IPS-18a (cell line): ENCODE measurements at regions not wholly inside any gene's neighbourhood (a gene's known extent, or its start where the extent isn't known, plus 50 kb on each side); places are given as distances from the start of the nearest gene placed in this dataset.

Experiments used
- H3K27ac ChIP-seq: one replicate; pipeline ENCODE4 v1.5.1; 2013; ENCODE audit warnings: low read length
- H3K27me3 ChIP-seq: one replicate; pipeline ENCODE4 v1.6.1; 2013; ENCODE audit warnings: mild to moderate bottlenecking, low read length; ENCODE audit not compliant: control insufficient read depth, insufficient read depth
- H3K36me3 ChIP-seq: one replicate; pipeline ENCODE4 v1.6.1; 2013; ENCODE audit warnings: low read depth, low read length; ENCODE audit not compliant: control insufficient read depth
- H3K4me1 ChIP-seq: one replicate; pipeline ENCODE4 v1.6.1; 2013; ENCODE audit warnings: low read depth, low read length; ENCODE audit not compliant: control insufficient read depth
- H3K4me3 ChIP-seq: one replicate; pipeline ENCODE4 v1.5.1; 2013; ENCODE audit warnings: low read length
- H3K9ac ChIP-seq: one replicate; pipeline ENCODE4 v1.6.1; 2013; ENCODE audit warnings: mild to moderate bottlenecking, low read length, moderate library complexity
- H3K9me3 ChIP-seq: one replicate; pipeline ENCODE4 v1.6.1; 2013; ENCODE audit warnings: low read depth, low read length; ENCODE audit not compliant: control insufficient read depth

- H3K4me3 ChIP-seq: no peak overlapping the region
- H3K27me3 ChIP-seq: no peaks in the 10 kb centered on the region
- H3K9me3 ChIP-seq: no peaks in the 10 kb centered on the region
- H3K9ac ChIP-seq: no peak overlapping the region
- no peaks in the 10 kb centered on the region for H3K4me1 ChIP-seq
- no peak overlapping the region for H3K27ac ChIP-seq
- no peaks in the 10 kb centered on the region for H3K36me3 ChIP-seq
Measured at GRCh38 chr18:39366656-39367055, 1801.1 kb upstream of the CELF4 start.

- Histone ChIP-seq H3K9me3 (no peaks in the 10 kb centered on the region), H3K4me1 (no peaks in the 10 kb centered on the region), H3K27ac (no peak overlapping the region), H3K27me3 (no peaks in the 10 kb centered on the region), H3K4me3 (no peak overlapping the region), H3K9ac (no peak overlapping the region), H3K36me3 (no peaks in the 10 kb centered on the region)
Measured at GRCh38 chr18:39365836-39366485, 1800.4 kb upstream of the CELF4 start.

GRCh38 chr18:39360072-39360471 is 1794.5 kb upstream of the CELF4 start:
- H3K36me3 ChIP-seq: no peaks in the 10 kb centered on the region
- H3K27me3 ChIP-seq: no peaks in the 10 kb centered on the region
- no peak overlapping the region for H3K9ac ChIP-seq
- no peaks in the 10 kb centered on the region for H3K9me3 ChIP-seq
- H3K4me1 ChIP-seq: peaks cover 12% of the 10 kb centered on the region
- no peak overlapping the region for H3K4me3 ChIP-seq
- H3K27ac ChIP-seq: no peak overlapping the region

GRCh38 chr18:39359636-39360035 is 1794.0 kb upstream of the CELF4 start:
- no peak overlapping the region for H3K27ac ChIP-seq
- H3K4me1 ChIP-seq: peaks cover 12% of the 10 kb centered on the region
- no peaks in the 10 kb centered on the region for H3K36me3 ChIP-seq
- no peak overlapping the region for H3K4me3 ChIP-seq
- H3K9me3 ChIP-seq: no peaks in the 10 kb centered on the region
- no peaks in the 10 kb centered on the region for H3K27me3 ChIP-seq
- H3K9ac ChIP-seq: no peak overlapping the region

GRCh38 chr18:39350945-39351344 is 1785.3 kb upstream of the CELF4 start:
- Histone ChIP-seq H3K4me3 (no peak overlapping the region), H3K9me3 (no peaks in the 10 kb centered on the region), H3K9ac (no peak overlapping the region), H3K4me1 (no peaks in the 10 kb centered on the region), H3K27ac (no peak overlapping the region), H3K36me3 (no peaks in the 10 kb centered on the region), H3K27me3 (no peaks in the 10 kb centered on the region)

- Histone ChIP-seq H3K4me1 (no peaks in the 10 kb centered on the region), H3K36me3 (no peaks in the 10 kb centered on the region), H3K9me3 (no peaks in the 10 kb centered on the region), H3K27ac (no peak overlapping the region), H3K4me3 (no peak overlapping the region), H3K27me3 (no peaks in the 10 kb centered on the region), H3K9ac (no peak overlapping the region)
Measured at GRCh38 chr18:39349801-39350200, 1784.2 kb upstream of the CELF4 start.

GRCh38 chr18:39348757-39349156 is 1783.2 kb upstream of the CELF4 start:
- Histone ChIP-seq H3K36me3 (no peaks in the 10 kb centered on the region), H3K4me3 (no peak overlapping the region), H3K9me3 (no peaks in the 10 kb centered on the region), H3K27me3 (no peaks in the 10 kb centered on the region), H3K27ac (no peak overlapping the region), H3K9ac (no peak overlapping the region), H3K4me1 (no peaks in the 10 kb centered on the region)

- H3K4me1 ChIP-seq: no peaks in the 10 kb centered on the region
- no peak overlapping the region for H3K4me3 ChIP-seq
- H3K9ac ChIP-seq: no peak overlapping the region
- no peak overlapping the region for H3K27ac ChIP-seq
- no peaks in the 10 kb centered on the region for H3K27me3 ChIP-seq
- no peaks in the 10 kb centered on the region for H3K9me3 ChIP-seq
- H3K36me3 ChIP-seq: no peaks in the 10 kb centered on the region
Measured at GRCh38 chr18:39347701-39348100, 1782.1 kb upstream of the CELF4 start.

GRCh38 chr18:39346916-39347315 is 1781.3 kb upstream of the CELF4 start:
- Histone ChIP-seq H3K36me3 (no peaks in the 10 kb centered on the region), H3K27ac (no peak overlapping the region), H3K4me3 (no peak overlapping the region), H3K27me3 (no peaks in the 10 kb centered on the region), H3K9ac (no peak overlapping the region), H3K9me3 (no peaks in the 10 kb centered on the region), H3K4me1 (no peaks in the 10 kb centered on the region)

GRCh38 chr18:39345321-39345720 is 1779.7 kb upstream of the CELF4 start:
- no peak overlapping the region for H3K4me3 ChIP-seq
- H3K27ac ChIP-seq: no peak overlapping the region
- no peaks in the 10 kb centered on the region for H3K9me3 ChIP-seq

GRCh38 chr18:39344487-39344886 is 1778.9 kb upstream of the CELF4 start:
- Histone ChIP-seq H3K27me3 (no peaks in the 10 kb centered on the region), H3K27ac (no peak overlapping the region), H3K4me3 (no peak overlapping the region)

More at GRCh38 chr18:39345321-39345720, 1779.7 kb upstream of the CELF4 start:
- no peak overlapping the region for H3K9ac ChIP-seq
- no peaks in the 10 kb centered on the region for H3K36me3 ChIP-seq
- no peaks in the 10 kb centered on the region for H3K4me1 ChIP-seq
- no peaks in the 10 kb centered on the region for H3K27me3 ChIP-seq

GRCh38 chr18:39341129-39341528 is 1775.5 kb upstream of the CELF4 start:
- Histone ChIP-seq H3K27me3 (no peaks in the 10 kb centered on the region), H3K36me3 (no peaks in the 10 kb centered on the region), H3K4me3 (no peak overlapping the region), H3K4me1 (no peaks in the 10 kb centered on the region), H3K27ac (no peak overlapping the region), H3K9ac (no peak overlapping the region), H3K9me3 (no peaks in the 10 kb centered on the region)

More at GRCh38 chr18:39344487-39344886, 1778.9 kb upstream of the CELF4 start:
- H3K9me3 ChIP-seq: no peaks in the 10 kb centered on the region
- H3K4me1 ChIP-seq: no peaks in the 10 kb centered on the region
- no peaks in the 10 kb centered on the region for H3K36me3 ChIP-seq
- no peak overlapping the region for H3K9ac ChIP-seq
